ENCODE measurements at regions not wholly inside any gene's neighbourhood (a gene's known extent, or its start where the extent isn't known, plus 50 kb on each side); places are given as distances from the start of the nearest gene placed in this dataset.

DNA sequence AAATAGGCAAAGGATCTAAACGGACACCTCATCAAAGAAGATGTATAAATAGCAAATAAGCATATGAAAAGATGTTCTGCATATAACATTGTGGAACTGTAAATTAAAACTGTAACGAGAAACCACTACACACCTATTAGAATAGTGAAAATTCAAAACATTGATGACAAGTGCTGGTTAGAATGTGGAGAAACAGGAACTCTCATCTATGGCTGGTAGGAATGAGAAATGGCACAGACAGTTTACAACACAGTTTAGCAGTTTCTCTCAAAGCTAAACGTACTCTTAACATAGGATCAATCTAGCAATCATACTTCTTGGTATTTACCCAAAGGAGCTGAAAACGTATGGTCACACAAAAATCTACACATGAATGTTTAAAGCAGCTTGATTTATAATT, 126.2 kb downstream of the TRIB2 start:
- Histone ChIP-seq H3K18ac (ENCODE audit: insufficient read length, low read depth, low read length) (no peak overlapping the region), H2AK5ac (ENCODE audit: insufficient read length, low read length) (no peak overlapping the region), H3K79me2 (ENCODE audit: insufficient read depth, low read length) (no peaks in the 10 kb centered on the region), H2BK12ac (ENCODE audit: insufficient read length, low read depth, low read length) (no peak overlapping the region), H3K27ac (ENCODE audit: insufficient read length, low read depth, low read length) (no peak overlapping the region), H2BK15ac (ENCODE audit: low read depth, low read length) (no peak overlapping the region), H4K20me1 (ENCODE audit: control insufficient read depth, insufficient read depth, insufficient read length) (no peaks in the 10 kb centered on the region), H4K5ac (ENCODE audit: insufficient read length, low read depth, low read length) (no peak overlapping the region), H3K23me2 (ENCODE audit: insufficient read length, low read depth, low read length, poor library complexity, severe bottlenecking) (no peaks in the 10 kb centered on the region), H3K56ac (ENCODE audit: insufficient read length, low read depth, low read length) (no peak overlapping the region), H2BK120ac (ENCODE audit: low read depth, low read length, poor library complexity, severe bottlenecking) (no peak overlapping the region), H3K4me2 (ENCODE audit: insufficient read depth, insufficient read length, low read length) (no peak overlapping the region), H3K23ac (ENCODE audit: insufficient read length, low read depth, low read length) (no peak overlapping the region), H3K9ac (ENCODE audit: extremely low read depth, insufficient read length, low read length) (no peak overlapping the region), H3T11ph (ENCODE audit: low read length) (no peak overlapping the region), H4K91ac (ENCODE audit: insufficient read length, low read depth, low read length) (no peak overlapping the region), H3K27me3 (ENCODE audit: insufficient read depth, low read length) (no peaks in the 10 kb centered on the region), H4K8ac (replicated peaks; ENCODE audit: insufficient read length, low read depth, low read length) (no peak overlapping the region), H3K4ac (ENCODE audit: low read depth, low read length) (no peak overlapping the region), H3K9me3 (ENCODE audit: control insufficient read depth, low read depth, low read length) (no peaks in the 10 kb centered on the region), H3K79me1 (ENCODE audit: insufficient read depth, low read depth, low read length, poor library complexity, severe bottlenecking) (no peaks in the 10 kb centered on the region), H3K4me1 (ENCODE audit: insufficient read depth, low read length) (no peaks in the 10 kb centered on the region), H2AFZ (ENCODE audit: low read length) (no peak overlapping the region), H2BK20ac (ENCODE audit: low read depth, low read length, poor library complexity, severe bottlenecking) (no peak overlapping the region), H3K14ac (ENCODE audit: insufficient read depth, low read length) (no peak overlapping the region), H2BK5ac (ENCODE audit: insufficient read length, low read length) (no peak overlapping the region)
- no peak overlapping the region for H3K4me3 Mint-ChIP-seq
- no peaks in the 10 kb centered on the region for H3K27me3 Mint-ChIP-seq (ENCODE audit: low read depth)
- TF ChIP-seq, protein P1, sequence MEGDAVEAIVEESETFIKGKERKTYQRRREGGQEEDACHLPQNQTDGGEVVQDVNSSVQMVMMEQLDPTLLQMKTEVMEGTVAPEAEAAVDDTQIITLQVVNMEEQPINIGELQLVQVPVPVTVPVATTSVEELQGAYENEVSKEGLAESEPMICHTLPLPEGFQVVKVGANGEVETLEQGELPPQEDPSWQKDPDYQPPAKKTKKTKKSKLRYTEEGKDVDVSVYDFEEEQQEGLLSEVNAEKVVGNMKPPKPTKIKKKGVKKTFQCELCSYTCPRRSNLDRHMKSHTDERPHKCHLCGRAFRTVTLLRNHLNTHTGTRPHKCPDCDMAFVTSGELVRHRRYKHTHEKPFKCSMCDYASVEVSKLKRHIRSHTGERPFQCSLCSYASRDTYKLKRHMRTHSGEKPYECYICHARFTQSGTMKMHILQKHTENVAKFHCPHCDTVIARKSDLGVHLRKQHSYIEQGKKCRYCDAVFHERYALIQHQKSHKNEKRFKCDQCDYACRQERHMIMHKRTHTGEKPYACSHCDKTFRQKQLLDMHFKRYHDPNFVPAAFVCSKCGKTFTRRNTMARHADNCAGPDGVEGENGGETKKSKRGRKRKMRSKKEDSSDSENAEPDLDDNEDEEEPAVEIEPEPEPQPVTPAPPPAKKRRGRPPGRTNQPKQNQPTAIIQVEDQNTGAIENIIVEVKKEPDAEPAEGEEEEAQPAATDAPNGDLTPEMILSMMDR (conservative IDR thresholded peaks at IDR 0.05), result no peak
- H3K36me3 Mint-ChIP-seq (ENCODE audit: insufficient read depth in 1 of 3, low read depth in 3 of 3), result peaks cover 0 to 3% (median 0%) of the 10 kb centered on the region in 3 experiments; a peak in 2 of 7 replicates
- H3K9me3 Mint-ChIP-seq, result no peaks in the 10 kb centered on the region; a peak in 1 of 5 replicates
- WGBS (ENCODE audit: extremely low coverage, insufficient read length, low lambda C conversion rate), result no CpG with 5 or more reads among the region's 4 CpGs
- DNase-seq, result no peak
- peaks cover 9 to 12% of the 10 kb centered on the region in 2 experiments for H3K4me1 Mint-ChIP-seq
- H3K27ac Mint-ChIP-seq, result no peak overlapping the region
